HG03439 (cell line): ENCODE measurements at regions not wholly inside any gene's neighbourhood (a gene's known extent, or its start where the extent isn't known, plus 50 kb on each side); places are given as distances from the start of the nearest gene placed in this dataset.
"Not testable (repeated sequence)": the region's sequence is repeated elsewhere in the genome, so short reads cannot be mapped to it uniquely, and the experiment has no call there.

Experiments
- ATAC-seq: cut with Tn5 transposase; IDR thresholded peaks from one replicate; pipeline ENCODE4 v1.9.1; 2021; ENCODE audit warnings: mild to moderate bottlenecking, moderate library complexity; ENCODE audit not compliant: unreplicated experiment

DNA sequence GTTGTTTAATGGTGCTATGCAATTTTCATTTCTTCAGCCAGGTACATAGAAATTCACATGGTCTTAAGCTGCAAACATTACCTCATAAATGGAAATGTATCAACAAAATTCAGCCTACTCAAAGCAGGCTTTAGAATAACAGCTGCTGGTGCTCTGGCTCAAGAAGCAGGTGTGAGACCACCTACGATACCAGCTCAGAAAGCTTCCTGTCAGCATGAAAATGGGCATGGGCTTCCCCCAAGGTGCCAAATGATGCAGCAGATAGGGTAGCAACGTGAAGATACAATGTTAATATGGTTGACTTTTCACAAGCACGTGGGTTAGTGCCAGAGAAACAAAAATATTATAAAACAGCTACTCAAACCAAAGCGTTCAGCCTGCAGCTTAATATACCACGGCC, 343.4 kb upstream of the PRICKLE1 start:
- no peak for ATAC-seq

GRCh38 chr12:42926232-42926631, 336.7 kb upstream of the PRICKLE1 start:
- no peak for ATAC-seq

GRCh38 chr12:42924482-42924881, 334.9 kb upstream of the PRICKLE1 start:
- ATAC-seq = no peak

DNA sequence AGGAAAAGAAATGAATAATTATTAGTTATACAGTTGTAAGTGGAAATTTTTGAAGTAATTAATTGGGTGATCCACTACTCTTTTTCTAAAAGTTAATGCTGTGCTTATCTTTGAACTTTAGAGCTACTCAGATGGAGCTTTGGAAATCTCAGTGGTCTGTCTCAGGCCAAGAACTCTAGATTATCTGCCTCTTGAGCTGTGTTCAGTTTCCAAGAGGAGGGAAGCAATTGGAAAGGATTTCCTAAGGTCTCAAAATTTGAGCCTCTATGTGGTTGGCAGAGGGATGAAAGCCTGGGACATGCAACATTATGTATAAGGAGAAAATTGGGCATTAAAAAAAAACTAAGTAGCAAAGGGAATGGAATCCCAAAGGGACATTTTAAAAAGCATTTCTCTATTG, 334.0 kb upstream of the PRICKLE1 start:
- no peak for ATAC-seq

DNA sequence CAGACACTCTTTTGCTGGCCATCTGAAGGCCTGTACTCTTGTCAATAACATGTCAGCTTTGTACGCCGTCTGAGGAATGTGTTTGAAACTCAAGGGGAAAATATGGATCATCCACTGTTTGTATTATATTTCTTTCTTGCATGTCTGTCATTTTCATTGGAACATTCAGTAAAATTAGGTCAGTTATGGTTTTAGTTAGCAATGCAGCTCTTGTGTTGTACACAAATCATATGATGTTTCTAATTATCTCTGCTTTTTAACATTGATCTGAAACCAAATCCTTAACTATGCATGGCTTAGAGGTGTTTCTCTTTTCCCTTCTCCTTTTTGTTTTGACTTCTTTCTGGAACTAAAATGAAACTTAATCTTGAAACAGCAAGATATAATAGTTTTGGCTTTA, 333.6 kb upstream of the PRICKLE1 start:
- no peak for ATAC-seq

GRCh38 chr12:42922505-42922850, 332.9 kb upstream of the PRICKLE1 start:
- ATAC-seq = no peak

DNA sequence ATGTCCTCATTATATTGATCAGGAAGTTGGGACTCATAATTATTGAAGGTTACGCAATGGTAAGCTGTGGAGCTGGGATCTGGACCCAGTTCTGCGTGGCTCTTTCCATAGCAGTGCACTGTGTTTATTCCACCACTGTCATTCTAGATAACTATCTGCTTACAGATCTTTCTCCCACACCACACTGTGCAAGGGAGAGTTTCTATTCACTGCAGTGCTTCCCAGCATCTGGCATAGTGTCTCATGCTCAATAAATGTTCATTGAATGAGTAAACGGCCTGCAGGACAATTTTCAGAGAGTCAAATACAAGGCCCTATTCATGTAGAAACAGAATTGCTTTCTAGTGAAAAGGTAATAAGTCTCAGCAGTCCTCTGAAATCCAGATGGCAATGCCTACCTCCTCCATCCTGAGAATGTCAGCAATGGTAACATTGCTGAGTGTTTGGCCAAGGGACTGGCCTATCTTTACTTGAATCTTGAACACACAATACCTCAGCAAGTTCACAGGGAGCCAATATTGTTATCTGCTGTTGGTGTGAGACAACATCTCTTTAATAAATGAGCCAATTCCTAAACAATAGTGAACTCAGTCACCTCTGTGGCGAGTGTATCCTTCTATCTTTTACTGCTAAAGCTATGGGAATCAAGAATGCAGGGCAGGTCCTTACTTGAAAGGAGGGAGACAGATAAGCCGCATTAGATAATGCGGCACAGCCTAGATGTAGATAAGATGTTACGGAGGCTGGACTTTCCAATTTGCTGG, 332.4 kb upstream of the PRICKLE1 start:
- ATAC-seq = no peak

- ATAC-seq = no peak
Observed at GRCh38 chr12:42919691-42920090, 330.1 kb upstream of the PRICKLE1 start.

- ATAC-seq = no peak
Observed at GRCh38 chr12:42918443-42918842, 328.9 kb upstream of the PRICKLE1 start.

DNA sequence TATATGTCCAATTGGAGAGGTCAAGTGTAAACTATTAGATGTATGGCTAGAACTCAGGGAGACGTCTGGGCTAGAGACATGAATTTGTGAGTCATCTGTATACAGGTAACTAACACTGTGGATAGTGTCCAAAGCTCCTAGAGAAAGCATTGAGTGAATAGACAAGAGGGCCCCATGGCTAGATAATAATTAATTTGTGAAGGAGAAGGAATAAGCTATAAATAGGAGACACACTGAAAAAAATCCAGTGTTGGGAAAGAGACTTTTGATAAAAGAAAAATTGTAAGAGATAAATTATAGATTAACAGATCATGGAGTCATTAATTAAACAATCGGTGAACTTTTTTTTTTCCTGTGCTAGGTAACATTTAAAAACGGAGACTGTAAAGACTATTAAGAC, 326.6 kb upstream of the PRICKLE1 start:
- no peak for ATAC-seq

DNA sequence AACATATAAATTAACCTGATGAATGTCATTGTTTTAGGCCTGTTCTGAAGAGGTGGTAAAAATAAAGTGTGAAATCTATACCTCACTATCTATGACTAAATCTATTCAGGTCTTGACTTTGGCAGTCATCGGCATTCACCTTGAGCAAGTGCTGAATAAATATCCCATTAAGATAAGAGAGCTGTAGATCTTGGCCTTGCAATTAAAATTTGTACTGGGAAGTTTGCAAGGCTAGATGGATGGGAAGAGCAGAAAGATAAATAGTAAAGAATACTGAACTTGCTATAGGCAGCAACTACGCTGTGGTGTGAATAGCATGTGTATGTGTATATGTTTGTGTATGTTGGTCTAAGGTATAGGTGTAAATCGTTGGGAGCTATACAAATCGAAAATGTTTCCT, 325.9 kb upstream of the PRICKLE1 start:
- no peak for ATAC-seq

GRCh38 chr12:42912367-42912766, 322.8 kb upstream of the PRICKLE1 start:
- ATAC-seq = no peak

DNA sequence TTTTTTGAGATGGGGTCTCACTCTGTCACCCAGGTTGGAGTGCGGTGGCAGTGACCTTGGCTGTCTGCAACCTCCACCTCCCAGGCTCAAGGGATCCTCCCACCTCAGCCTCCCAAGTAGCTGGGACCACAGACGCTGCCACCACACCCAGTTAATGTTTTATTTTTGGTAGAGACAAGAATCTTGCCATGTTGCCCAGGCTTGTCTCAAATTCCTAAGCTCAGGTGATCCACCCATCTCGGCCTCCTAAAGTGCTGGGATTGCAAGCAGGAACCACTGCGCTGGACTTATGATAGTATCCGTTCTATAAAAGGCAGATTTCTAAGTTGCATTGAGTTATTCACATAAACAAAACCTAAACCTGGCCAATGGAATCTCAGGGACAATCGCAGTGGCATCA, 321.1 kb upstream of the PRICKLE1 start:
- no peak for ATAC-seq

DNA sequence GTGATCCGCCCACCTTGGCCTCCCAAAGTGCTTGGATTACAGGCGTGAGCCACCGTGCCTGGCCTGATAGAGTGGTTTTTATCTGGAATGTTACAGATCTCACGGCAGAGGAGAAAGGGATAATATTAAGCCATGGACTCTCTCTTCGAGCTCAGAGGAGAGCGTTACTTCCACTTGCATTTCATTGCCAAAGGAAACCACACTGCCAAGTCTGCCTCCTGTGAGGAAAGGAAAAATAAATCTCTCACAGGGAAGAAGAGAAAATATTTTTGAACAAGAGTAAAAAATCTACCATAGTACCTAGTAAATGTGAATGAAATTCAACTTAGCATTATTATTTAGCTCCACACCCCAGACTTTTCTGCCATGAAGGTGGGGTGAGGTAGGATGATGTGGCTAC, 319.2 kb upstream of the PRICKLE1 start:
- ATAC-seq = no peak

- not testable (repeated sequence) for ATAC-seq
Observed at GRCh38 chr12:42906801-42907200, 317.3 kb upstream of the PRICKLE1 start.

DNA sequence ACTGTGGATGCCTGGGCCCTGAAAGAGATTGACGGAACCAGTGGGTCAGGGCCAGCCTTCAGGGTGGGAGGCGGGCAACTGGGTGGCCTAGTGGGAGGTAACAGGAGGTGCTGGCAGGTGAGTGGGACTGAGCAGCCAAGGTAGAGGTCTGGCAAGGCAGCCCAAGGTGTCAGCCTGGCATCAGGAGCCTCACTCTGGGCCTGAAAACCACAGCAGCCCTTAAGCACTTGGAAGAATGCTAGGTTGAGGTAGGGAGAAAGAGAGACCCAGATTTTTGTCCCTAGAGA, 315.8 kb upstream of the PRICKLE1 start:
- ATAC-seq = no peak

DNA sequence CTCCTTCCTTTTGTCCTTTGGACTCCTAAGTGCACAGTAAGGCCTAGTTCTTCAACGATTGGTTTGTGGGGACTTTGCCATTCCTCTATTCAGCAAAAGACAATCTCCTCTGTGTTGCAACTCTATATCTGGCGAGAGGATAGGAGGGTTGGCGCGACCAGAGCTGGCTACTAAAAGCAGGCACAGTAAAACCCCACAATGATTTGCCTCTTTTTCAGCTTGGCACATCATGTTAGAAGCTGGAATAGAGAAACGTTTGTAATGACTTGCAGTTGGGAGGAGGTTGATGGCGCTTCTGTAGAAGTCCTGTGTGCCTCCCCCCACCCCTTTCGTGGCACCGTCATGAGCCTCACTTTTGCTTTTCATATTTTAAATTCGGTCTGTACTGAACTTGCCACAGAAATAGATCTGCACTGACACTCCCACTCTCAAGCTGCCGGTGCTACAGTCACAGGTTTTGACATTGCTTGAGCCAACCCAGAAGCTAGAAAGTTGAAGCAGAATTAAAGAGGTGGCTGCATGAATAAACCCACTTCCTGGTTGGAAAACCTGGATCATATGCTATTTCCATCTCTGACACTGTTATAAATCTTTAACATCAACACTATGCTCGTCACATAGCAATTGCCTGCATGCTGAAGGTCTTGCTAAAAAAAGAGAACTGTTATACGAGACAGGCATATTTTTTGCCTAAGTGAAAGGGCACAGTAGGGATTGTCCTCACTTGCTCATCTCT, 315.3 kb upstream of the PRICKLE1 start:
- no peak for ATAC-seq

DNA sequence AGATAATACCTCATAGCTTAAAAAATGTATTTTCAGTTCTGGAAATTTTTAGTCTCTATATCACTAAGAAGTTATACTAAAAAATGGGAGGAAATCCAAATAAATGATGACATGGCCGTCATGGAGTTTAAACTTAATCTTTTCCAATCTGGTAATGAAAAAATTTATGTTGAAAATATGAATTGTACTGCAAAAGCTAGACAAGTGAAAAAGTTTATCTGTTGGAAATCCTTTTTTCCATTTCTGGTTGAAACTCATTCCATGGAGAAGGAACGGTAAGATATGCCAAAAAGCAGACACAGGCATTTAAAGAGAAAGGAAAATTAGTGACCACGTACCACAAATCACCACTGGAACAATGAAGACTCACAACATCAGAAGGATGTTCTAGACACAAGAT, 314.2 kb upstream of the PRICKLE1 start:
- no peak for ATAC-seq

DNA sequence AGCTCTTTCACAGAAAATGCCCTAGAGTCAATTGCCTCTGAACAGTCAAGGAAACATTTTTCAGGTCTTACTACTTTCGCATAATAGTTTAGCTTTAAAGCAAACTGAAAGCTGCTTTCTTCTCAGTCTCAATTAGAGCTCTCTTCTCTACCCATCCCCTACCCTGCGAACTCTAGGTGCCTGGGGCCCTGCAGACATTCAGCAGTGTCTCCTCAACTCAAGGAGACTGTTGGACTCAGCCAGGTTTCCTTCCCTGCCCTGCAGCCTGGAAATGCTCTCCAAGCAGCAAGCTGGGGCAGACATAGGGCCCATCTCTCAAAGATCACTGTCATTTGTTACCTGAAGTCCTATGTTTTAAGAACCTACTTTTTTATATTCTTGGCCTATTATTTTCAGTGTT, 312.5 kb upstream of the PRICKLE1 start:
- ATAC-seq = no peak

GRCh38 chr12:42893803-42894202, 304.3 kb upstream of the PRICKLE1 start:
- no peak for ATAC-seq

GRCh38 chr12:42892702-42893551, 303.4 kb upstream of the PRICKLE1 start:
- ATAC-seq = no peak

DNA sequence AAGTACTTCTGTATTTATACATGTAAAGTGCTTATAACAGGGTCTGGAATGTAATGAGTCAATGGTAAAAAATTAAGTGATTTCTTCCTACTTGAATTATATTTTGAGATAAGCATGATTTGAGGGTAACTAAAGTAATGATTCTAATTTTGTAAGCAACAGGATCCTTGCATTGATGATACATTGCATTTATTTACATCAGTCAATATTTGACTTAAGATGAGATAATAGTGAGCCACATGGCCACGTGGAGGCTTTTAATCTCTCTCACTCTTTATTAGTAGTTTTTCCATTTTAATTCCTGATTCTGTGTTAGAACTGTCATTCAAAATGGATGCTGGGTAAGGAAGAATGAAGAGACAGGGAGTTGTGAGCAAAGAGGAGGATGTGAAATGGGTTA, 298.1 kb upstream of the PRICKLE1 start:
- ATAC-seq = no peak
